Fibroblast of villous mesenchyme (primary cell): ENCODE measurements at regions not wholly inside any gene's neighbourhood (a gene's known extent, or its start where the extent isn't known, plus 50 kb on each side); places are given as distances from the start of the nearest gene placed in this dataset.
"Not testable (repeated sequence)": the region's sequence is repeated elsewhere in the genome, so short reads cannot be mapped to it uniquely, and the experiment has no call there.

ENCODE experiments used
- DNase-seq: peaks from one replicate; pipeline ENCODE4 v3.0.0-alpha.2; 2010; ENCODE audit warnings: low read depth
- H3K4me3 ChIP-seq: 2 replicates; pipeline ENCODE4 v1.5.1; 2011; ENCODE audit warnings: low read depth, mild to moderate bottlenecking, low read length
- CTCF ChIP-seq: IDR thresholded peaks from 2 replicates; pipeline ENCODE4 v1.5.1; 2012; ENCODE audit warnings: low read depth, mild to moderate bottlenecking, low read length; ENCODE audit not compliant: insufficient read depth

DNA sequence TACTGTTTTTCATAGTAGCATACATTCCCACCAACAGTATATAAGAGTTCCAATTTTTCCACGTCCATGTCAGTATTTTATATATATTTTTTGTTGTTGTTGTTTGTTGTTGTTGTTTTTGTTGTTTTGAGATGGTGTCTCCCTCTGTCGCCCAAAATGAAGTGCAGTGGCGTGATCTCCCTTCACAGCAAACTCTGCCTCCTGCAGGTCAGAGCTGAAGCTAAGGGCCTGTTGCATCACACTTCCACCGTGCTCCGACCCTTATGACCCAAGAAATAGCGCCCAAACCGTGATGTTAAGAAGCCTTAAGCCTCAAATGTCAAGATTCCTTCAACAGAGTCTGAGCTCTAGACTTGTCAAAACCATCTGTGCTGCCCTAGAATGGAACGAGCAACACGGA lies 2032.3 kb downstream of the MRPL39 start:
- no peak for TF ChIP-seq CTCF
- no peak for DNase-seq
- H3K4me3 ChIP-seq, result no peak overlapping the region

DNA sequence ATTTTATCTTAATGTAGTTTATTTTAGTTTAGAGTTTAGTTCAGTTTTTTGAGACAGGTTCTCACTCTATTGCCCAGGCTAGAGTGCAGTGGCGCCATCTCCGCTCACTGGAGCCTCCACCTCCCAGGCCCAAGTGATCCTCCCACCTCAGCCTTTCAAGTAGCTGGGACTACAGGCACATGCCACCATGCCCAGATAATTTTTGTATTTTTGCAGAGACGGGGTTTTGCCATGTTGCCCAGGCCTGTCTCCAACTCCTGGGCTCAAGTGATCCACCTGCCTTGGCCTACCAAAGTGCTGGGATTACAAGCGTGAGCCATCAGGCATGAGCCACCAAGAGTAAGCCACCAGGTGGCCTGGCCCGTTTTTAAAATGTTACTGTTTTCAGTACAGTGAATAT lies 2058.4 kb downstream of the MRPL39 start:
- DNase-seq, H3K4me3 ChIP-seq: not testable (repeated sequence)

DNA sequence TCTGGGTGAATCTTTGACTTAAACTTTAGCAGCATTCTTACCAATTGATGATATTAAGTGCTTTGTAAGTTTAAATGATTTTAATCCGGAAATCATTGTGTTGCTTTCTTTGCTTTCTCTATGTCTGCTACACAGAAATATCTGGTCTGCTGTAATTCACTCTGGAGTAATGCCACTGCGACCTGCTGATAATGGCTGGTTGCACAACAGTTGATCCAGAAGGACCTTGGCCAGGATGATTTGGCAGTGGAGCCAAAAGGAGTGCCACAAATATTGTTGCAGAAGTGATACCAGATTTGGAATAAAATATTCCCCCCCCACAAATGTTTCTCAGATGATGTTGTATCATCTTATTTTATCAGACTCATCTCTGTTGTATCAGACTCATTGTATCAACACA lies 2063.9 kb downstream of the MRPL39 start:
- DNase-seq, result no peak
- no peak overlapping the region for H3K4me3 ChIP-seq
- no peak for TF ChIP-seq CTCF

DNA sequence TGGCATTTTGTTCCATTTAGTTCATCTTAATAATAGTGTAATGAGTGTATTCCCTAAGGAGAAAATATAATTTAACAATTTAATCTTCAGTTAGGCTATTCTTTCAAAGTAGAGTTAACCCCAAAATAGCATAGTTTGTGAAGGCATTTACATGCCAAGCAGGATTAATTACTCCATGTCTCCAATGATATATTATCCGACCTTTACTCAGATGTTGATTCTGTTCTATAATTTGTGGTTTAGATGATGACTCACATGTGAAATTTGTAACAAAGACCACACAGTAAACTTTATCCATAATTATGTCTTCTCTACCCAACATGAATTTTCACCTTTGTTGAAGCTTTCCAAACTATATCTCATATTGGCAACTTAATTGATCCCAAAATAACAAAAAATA lies 2065.2 kb downstream of the MRPL39 start:
- DNase-seq, result no peak
- TF ChIP-seq CTCF, result no peak
- H3K4me3 ChIP-seq, result no peak overlapping the region

- DNase-seq, result no peak
- H3K4me3 ChIP-seq, result no peak overlapping the region
- TF ChIP-seq CTCF, result no peak
These were observed 2065.7 kb downstream of the MRPL39 start for GRCh38 chr21:23541571-23541970.

DNA sequence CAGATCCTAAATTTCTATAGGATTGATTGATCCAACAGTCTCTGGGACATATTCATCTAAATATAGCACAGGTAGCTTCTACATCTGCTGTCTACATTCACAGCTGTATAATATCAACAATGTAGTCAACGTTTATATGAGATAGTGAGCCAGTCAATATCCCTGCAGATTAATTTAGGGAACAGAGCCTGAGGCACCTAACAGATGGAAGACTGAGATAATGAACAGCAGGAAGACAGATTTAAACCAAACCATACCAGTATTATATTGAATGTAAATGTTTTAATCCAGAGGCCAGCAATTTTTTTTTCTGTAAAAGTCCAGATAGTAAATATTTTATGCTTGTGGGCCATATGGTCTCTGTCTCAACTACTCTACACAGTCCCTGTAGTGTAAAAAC lies 2072.4 kb downstream of the MRPL39 start:
- no peak for TF ChIP-seq CTCF
- no peak for DNase-seq
- no peak overlapping the region for H3K4me3 ChIP-seq

DNA sequence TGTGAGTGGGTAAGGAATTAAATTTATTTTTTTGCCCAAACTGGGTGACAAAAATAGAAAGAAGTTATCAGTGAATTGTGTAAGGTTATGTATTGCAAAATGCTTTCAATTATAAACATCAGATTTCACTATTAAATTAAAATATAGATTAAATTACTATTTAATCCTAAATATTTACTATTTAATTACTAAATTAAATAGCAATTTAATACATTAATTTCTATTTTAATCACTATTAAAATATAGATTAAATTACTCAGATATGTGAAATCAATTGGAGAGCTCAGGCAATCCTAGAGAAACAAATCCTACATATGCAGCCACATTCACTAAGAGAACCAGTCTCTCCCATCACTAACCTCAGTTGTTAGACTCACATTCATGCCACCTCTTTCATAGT lies 2075.8 kb downstream of the MRPL39 start:
- TF ChIP-seq CTCF, result no peak
- no peak overlapping the region for H3K4me3 ChIP-seq
- DNase-seq, result no peak

DNA sequence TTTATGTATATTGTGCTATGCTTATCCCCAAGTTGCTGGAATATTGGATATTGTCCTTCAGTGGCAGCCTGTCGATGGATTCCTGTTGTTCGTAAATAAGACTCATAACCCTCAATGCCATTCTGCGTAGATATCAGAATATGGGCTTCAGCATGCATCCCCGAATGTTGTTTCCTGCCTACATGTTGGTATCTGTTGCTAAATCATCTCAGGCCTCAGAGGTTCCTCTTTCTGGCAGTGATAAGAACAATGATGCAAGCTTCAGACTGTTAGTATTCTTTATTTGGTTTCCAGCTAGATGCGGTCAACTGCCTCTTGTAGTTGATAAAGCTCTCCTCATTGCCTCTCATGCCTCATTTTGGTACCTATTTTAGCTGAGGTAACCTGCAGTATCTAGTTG lies 2082.6 kb downstream of the MRPL39 start:
- no peak for TF ChIP-seq CTCF
- DNase-seq, result no peak
- no peak overlapping the region for H3K4me3 ChIP-seq
